GM23248 (cell line): ENCODE measurements at regions not wholly inside any gene's neighbourhood (a gene's known extent, or its start where the extent isn't known, plus 50 kb on each side); places are given as distances from the start of the nearest gene placed in this dataset.
"Not testable (repeated sequence)": the region's sequence is repeated elsewhere in the genome, so short reads cannot be mapped to it uniquely, and the experiment has no call there.

Experiments
- DNase-seq: peaks from one replicate; pipeline ENCODE4 v3.0.0-alpha.2; 2015
- H2AFZ ChIP-seq: fragments of 200-600 bp; sonication (generic); 2 replicates; pipeline ENCODE4 v1.6.1; 2016; ENCODE audit warnings: antibody characterized with exemption
- H3F3A ChIP-seq: fragments of 200-600 bp; sonication (generic); 2 replicates; pipeline ENCODE4 v1.6.1; 2016; ENCODE audit warnings: mild to moderate bottlenecking, antibody characterized with exemption, mixed run types; ENCODE audit not compliant: insufficient read depth
- H3K27ac ChIP-seq: fragments of 200-600 bp; sonication (generic); 2 replicates; pipeline ENCODE4 v1.5.1; 2016; ENCODE audit warnings: mild to moderate bottlenecking
- H3K27me3 ChIP-seq: fragments of 200-600 bp; sonication (generic); replicated peaks from 2 replicates; pipeline ENCODE4 v1.6.1; 2016; ENCODE audit warnings: mild to moderate bottlenecking; ENCODE audit not compliant: insufficient read depth
- H3K36me3 ChIP-seq: fragments of 200-600 bp; sonication (generic); 2 replicates; pipeline ENCODE4 v1.6.1; 2016; ENCODE audit warnings: low read depth, mild to moderate bottlenecking
- H3K4me1 ChIP-seq: fragments of 200-600 bp; sonication (generic); 2 replicates; pipeline ENCODE4 v1.6.1; 2016; ENCODE audit warnings: mild to moderate bottlenecking; ENCODE audit not compliant: insufficient read depth
- H3K4me2 ChIP-seq: fragments of 200-600 bp; sonication (generic); one replicate; pipeline ENCODE4 v1.6.1; 2016; ENCODE audit warnings: mild to moderate bottlenecking; ENCODE audit not compliant: unreplicated experiment
- H3K4me3 ChIP-seq: fragments of 200-600 bp; sonication (generic); 2 replicates; pipeline ENCODE4 v1.5.1; 2016; ENCODE audit warnings: mild to moderate bottlenecking
- H3K79me2 ChIP-seq: fragments of 200-600 bp; sonication (generic); 2 replicates; pipeline ENCODE4 v1.6.1; 2016; ENCODE audit warnings: mild to moderate bottlenecking; ENCODE audit not compliant: insufficient read depth
- H3K9ac ChIP-seq: fragments of 200-600 bp; sonication (generic); 2 replicates; pipeline ENCODE4 v1.6.1; 2016; ENCODE audit warnings: mild to moderate bottlenecking
- H3K9me2 ChIP-seq: fragments of 200-600 bp; sonication (generic); 2 replicates; pipeline ENCODE4 v1.6.1; 2016; ENCODE audit warnings: mixed run types, mild to moderate bottlenecking, moderate library complexity; ENCODE audit not compliant: insufficient read depth
- H3K9me3 ChIP-seq: fragments of 200-600 bp; sonication (generic); one replicate; pipeline ENCODE4 v1.6.1; 2017; ENCODE audit warnings: low read depth
- H4K20me1 ChIP-seq: fragments of 200-600 bp; sonication (generic); 2 replicates; pipeline ENCODE4 v1.6.0; 2016; ENCODE audit not compliant: insufficient read depth
- EZH2 ChIP-seq: fragments of 200-600 bp; sonication (generic); IDR thresholded peaks from 2 replicates; pipeline ENCODE4 v1.6.1; 2018; ENCODE audit warnings: antibody characterized with exemption, mild to moderate bottlenecking; ENCODE audit not compliant: insufficient read depth, poor library complexity, severe bottlenecking
- EZH2phosphoT487 ChIP-seq: fragments of 200-600 bp; sonication (generic); IDR thresholded peaks from 2 replicates; pipeline ENCODE4 v1.6.1; 2018; ENCODE audit warnings: antibody characterized with exemption, moderate library complexity, mild to moderate bottlenecking, low read depth; ENCODE audit not compliant: insufficient read depth
- WGBS, 2 experiments: methylation state at CpG; one replicate each; pipeline ENCODE4 v1.1.6; 2015 to 2017; ENCODE audit warnings: low lambda C conversion rate in 2 of 2, low coverage in 1 of 2; ENCODE audit errors: missing lambda C conversion rate in 2 of 2; 5-methylcytosine and 5-hydroxymethylcytosine counted together
- in situ Hi-C: fragments of 300-500 bp; cut with MboI; formaldehyde crosslinking; loops from 2 replicates; pipeline ENCODE4 v1.15.0; 2020

GRCh38 chr3:71940486-71940885 lies 155.5 kb upstream of the PROK2 start:
- TF ChIP-seq EZH2phosphoT487 (no peak), EZH2 (no peak)
- Histone ChIP-seq H3K4me3 (no peak overlapping the region), H3K36me3 (no peaks in the 10 kb centered on the region), H3K4me2 (no peak overlapping the region), H3K4me1 (no peaks in the 10 kb centered on the region), H3K27ac (no peak overlapping the region), H3K9me3 (no peaks in the 10 kb centered on the region), H2AFZ (no peak overlapping the region), H3K79me2 (no peaks in the 10 kb centered on the region), H4K20me1 (no peaks in the 10 kb centered on the region), H3K27me3 (peaks cover 10% of the 10 kb centered on the region), H3F3A (no peaks in the 10 kb centered on the region), H3K9me2 (no peaks in the 10 kb centered on the region), H3K9ac (no peak overlapping the region)
- 7 to 12% methylated on average over 1 of the region's 1 CpG for WGBS, 2 experiments
- DNase-seq, result no peak
- in situ Hi-C loops, result no loop called here

- H3F3A ChIP-seq, H3K4me1 ChIP-seq, H3K4me3 ChIP-seq, H2AFZ ChIP-seq, in situ Hi-C loops, H4K20me1 ChIP-seq, H3K27ac ChIP-seq, DNase-seq, H3K36me3 ChIP-seq, H3K9me3 ChIP-seq, H3K9ac ChIP-seq, H3K4me2 ChIP-seq, H3K79me2 ChIP-seq, H3K9me2 ChIP-seq: not testable (repeated sequence)
- H3K27me3 ChIP-seq, result peaks cover 15% of the 10 kb centered on the region
- WGBS, 2 experiments, result 38 to 43% methylated on average over 3 of the region's 3 CpGs
These were observed 153.1 kb upstream of the PROK2 start for GRCh38 chr3:71938081-71938480.

GRCh38 chr3:71936681-71937080 lies 151.7 kb upstream of the PROK2 start:
- Histone ChIP-seq H3K79me2 (no peaks in the 10 kb centered on the region), H3K9ac (no peak overlapping the region), H3K36me3 (no peaks in the 10 kb centered on the region), H3K9me2 (no peaks in the 10 kb centered on the region), H3K4me1 (no peaks in the 10 kb centered on the region), H3K4me3 (no peak overlapping the region), H3K9me3 (no peaks in the 10 kb centered on the region), H2AFZ (no peak overlapping the region), H3K4me2 (no peak overlapping the region), H3F3A (no peaks in the 10 kb centered on the region), H3K27ac (no peak overlapping the region), H3K27me3 (peaks cover 15% of the 10 kb centered on the region), H4K20me1 (no peaks in the 10 kb centered on the region)
- TF ChIP-seq EZH2phosphoT487, result no peak
- no peak for TF ChIP-seq EZH2
- no peak for DNase-seq
- WGBS, 2 experiments, result 76 to 85% methylated on average over 8 of the region's 8 CpGs
- in situ Hi-C loops, result no loop called here

- H4K20me1 ChIP-seq, result no peaks in the 10 kb centered on the region
- in situ Hi-C loops, result no loop called here
- no peaks in the 10 kb centered on the region for H3K9me2 ChIP-seq
- TF ChIP-seq EZH2phosphoT487, result no peak
- TF ChIP-seq EZH2, result no peak
- H3K9ac ChIP-seq, result no peak overlapping the region
- peaks cover 9% of the 10 kb centered on the region; the same call in 1 of the 2 replicates for H3F3A ChIP-seq
- no peak for DNase-seq
- no peak overlapping the region for H2AFZ ChIP-seq
- H3K79me2 ChIP-seq, result no peaks in the 10 kb centered on the region
- H3K36me3 ChIP-seq, result no peaks in the 10 kb centered on the region
- peaks cover 12% of the 10 kb centered on the region for H3K27me3 ChIP-seq
- H3K4me1 ChIP-seq, result peaks cover 6% of the 10 kb centered on the region; the same call in 1 of the 2 replicates
- H3K27ac ChIP-seq, result no peak overlapping the region
- WGBS, 2 experiments, result 59 to 61% methylated on average over 11 of the region's 11 CpGs
- H3K4me2 ChIP-seq, result no peak overlapping the region
- no peak overlapping the region for H3K4me3 ChIP-seq
- H3K9me3 ChIP-seq, result no peaks in the 10 kb centered on the region
These were observed 149.7 kb upstream of the PROK2 start for GRCh38 chr3:71934520-71935270.

GRCh38 chr3:71931922-71932321 lies 147.0 kb upstream of the PROK2 start:
- H3K9ac ChIP-seq, result no peak overlapping the region
- no peaks in the 10 kb centered on the region for H4K20me1 ChIP-seq
- H2AFZ ChIP-seq, result no peak overlapping the region
- no peak for DNase-seq
- H3K4me2 ChIP-seq, result no peak overlapping the region
- H3F3A ChIP-seq, result peaks cover 11% of the 10 kb centered on the region; the same call in 1 of the 2 replicates
- TF ChIP-seq EZH2 (no peak), EZH2phosphoT487 (no peak)
- WGBS, 2 experiments, result 54 to 59% methylated on average over 5 of the region's 5 CpGs
- H3K36me3 ChIP-seq, result no peaks in the 10 kb centered on the region
- H3K9me3 ChIP-seq, result no peaks in the 10 kb centered on the region
- H3K4me3 ChIP-seq, result no peak overlapping the region
- peaks cover 6% of the 10 kb centered on the region; the same call in 1 of the 2 replicates for H3K4me1 ChIP-seq
- in situ Hi-C loops, result no loop called here
- H3K9me2 ChIP-seq, result no peaks in the 10 kb centered on the region
- H3K79me2 ChIP-seq, result no peaks in the 10 kb centered on the region
- no peak overlapping the region for H3K27ac ChIP-seq
- H3K27me3 ChIP-seq, result peaks cover 12% of the 10 kb centered on the region
